HG02938 (cell line): ENCODE measurements at regions not wholly inside any gene's neighbourhood (a gene's known extent, or its start where the extent isn't known, plus 50 kb on each side); places are given as distances from the start of the nearest gene placed in this dataset.

ENCODE experiments used
- ATAC-seq: cut with Tn5 transposase; IDR thresholded peaks from one replicate; pipeline ENCODE4 v1.9.1; 2021; ENCODE audit warnings: mild to moderate bottlenecking, moderate library complexity; ENCODE audit not compliant: unreplicated experiment

DNA sequence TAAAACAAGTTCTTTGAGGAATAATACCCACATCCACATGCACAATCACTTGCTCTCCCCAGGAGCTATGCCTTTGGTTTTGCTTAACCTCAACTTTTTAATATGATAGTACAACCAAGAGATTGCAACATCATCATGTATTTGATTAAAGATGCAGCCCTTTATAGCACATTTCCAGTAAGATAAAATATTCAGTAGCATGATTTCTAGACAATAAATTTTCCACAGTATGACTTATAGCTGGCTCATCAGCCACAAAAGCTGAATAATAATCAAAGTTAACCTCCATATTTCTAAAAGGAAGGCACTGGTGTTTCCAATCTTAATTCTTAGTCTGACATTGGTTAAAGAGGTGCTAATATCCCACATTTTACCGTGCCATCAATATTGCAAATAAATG is 622.5 kb downstream of the TBL1XR1 start:
- no peak for ATAC-seq

DNA sequence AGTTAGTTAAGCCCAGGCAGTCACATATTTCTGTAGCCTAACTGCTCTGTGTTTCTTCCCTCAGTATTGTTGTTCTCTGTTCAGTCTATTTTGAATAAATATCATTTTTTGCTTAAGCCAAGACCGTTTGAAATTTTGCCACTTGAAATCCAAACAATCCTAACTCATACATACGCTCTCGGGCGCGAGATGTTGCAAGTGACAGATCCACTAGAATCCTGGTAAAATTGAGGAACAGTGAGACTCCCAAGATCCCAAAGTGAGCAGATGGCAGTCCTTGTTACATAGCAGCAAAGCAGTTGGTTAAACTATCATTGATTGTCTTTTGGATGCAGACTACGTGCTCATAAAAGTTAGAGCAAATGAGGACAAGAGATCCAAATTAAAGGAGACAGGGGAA is 625.4 kb downstream of the TBL1XR1 start:
- no peak for ATAC-seq

DNA sequence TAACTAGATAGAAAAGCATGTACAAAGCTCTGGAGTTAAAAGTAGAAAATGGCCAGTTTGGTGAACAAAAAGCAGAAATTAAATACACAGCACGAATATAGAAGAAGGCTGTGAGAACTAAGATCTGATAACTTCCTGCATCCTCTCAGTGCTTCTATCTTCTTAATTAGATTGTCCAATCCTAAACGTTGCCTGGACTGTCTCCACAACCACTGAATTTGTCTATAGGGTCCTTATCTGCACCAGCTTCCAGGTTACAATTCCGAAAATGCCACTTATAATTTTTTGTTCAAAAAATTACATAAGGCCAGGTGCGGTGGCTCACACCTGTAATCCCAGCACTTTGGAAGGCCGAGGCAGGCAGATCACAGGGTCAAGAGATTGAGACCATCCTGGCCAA is 626.3 kb downstream of the TBL1XR1 start:
- ATAC-seq, result no peak

DNA sequence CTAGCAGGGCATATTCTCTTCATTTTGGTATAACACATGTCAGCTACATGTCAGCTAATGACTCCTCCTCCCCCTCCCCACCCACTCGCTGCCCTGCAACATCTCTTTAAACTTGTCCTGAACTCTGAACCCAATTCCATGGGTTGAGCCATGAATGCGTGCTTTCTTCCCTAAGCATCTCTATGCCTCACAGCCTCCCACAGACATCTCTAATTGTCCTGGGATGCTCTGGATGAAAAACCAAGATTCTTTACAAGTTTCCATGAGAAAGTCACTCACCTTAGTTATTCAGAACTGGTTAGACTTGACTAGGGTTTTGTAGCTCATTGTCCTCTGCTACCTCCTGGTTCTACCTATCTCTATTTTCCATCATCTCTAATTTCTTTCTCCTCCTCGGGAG is 629.1 kb downstream of the TBL1XR1 start:
- ATAC-seq, result no peak

DNA sequence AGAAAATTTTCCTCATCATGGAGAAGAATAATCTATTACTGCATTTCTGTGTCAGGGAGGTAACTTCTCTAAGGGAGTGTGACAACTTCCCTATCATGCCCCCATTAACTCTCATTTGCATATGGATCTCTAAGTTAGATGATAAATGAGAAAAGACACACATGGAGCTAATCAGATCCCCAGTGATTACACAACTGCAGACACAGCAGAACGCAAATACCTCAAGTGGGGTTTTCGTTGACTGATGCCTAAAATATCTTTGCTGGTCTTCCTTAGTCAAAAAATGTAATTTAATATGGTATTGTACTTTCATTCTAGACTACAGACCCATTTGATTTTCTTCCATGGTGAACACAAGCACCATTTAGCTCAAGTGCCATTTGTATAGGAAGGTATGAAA is 630.5 kb downstream of the TBL1XR1 start:
- ATAC-seq, result no peak

DNA sequence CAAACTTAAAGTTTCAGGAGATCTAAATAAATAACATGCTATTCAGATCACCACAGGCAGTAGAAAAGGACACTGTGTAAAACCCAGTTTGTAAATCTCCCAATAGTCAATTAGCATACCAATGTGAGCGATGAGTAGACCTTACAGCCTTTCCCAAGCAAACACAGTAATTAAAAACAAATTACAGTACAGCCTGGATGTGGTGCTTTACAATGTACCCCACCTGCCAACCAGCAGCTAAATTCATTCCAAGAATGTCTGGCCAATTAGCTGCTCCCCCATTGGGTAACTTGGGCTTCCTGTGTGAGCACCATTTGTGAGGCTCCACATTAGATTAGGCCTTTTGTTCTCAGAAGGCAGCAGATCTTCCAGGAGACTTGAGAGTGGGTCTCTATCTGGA is 635.0 kb downstream of the TBL1XR1 start:
- no peak for ATAC-seq

DNA sequence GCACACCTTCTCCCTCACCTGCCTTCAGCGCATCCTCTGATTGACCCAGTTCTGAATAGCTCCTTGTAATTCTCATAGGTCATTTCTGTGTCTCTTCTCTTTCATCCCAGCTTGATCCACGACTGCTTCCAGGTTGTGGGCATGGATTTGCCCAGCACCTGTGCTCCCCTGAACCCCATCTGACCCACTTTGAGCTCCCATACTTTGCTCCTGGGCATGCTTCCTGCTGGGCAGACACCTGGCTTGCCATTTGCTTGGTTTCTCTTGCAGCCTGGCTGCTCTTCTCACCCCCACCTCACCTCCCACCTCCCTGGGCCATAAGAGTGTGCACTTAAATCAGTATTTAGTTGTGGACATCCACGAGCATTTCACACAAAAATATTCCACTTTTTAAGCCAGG is 635.5 kb downstream of the TBL1XR1 start:
- ATAC-seq, result no peak

DNA sequence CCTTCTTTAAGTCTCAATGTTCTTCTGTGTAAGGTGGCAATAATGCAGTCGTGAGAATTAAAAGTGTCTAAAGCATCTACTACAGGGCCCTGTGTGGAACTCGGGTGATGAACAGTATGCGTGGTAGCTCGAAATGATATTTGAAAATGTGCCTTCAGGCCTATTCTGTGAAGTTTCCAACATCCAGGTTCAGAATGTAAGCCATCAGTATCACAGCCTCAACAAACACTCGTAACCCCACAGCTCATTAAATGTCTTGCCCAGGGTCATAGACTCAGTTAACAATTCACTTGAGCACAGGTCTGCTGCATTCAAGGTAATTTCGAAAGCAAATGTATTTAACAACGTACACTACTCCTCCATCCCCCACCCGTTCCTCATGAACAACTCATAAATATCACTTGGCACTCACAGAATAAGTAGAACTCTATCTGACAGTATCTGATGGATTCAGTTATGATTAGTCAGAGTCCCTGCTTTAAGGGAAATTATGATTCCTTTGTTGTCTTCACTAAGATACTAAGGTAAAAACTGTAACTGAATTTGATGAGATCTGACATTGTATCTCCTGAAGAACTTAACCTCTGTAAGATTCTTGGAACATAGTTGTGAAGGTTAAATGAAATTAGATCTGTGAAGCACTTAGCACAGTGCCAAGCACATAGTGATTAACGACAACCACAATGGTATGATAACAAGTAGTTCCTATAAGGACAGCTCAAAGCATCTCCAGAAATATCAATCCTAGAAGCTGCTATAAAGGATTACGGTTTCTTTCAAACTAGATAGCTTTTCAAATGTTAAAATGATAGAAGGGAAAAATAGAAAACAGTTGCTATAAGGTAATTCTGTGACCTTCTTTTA is 642.3 kb downstream of the TBL1XR1 start:
- ATAC-seq, result no peak

DNA sequence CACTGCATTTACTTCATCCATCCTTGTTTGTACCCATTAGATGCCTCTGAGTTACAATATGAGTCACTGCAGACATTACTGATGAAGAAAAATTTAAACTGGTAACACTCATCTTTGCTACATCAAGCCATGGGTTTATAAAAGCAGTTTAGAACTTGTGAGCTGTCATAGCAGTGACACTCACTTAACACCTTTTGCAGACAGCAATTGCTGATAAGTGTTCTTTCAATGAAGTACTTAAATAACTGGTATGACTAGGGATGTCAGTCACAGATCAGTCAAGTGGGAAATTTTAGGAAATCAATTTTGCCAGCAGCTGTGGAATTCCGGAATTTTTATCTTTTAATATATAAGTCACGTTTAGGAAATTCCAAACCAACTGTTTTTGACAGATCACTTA is 643.0 kb downstream of the TBL1XR1 start:
- ATAC-seq, result no peak

DNA sequence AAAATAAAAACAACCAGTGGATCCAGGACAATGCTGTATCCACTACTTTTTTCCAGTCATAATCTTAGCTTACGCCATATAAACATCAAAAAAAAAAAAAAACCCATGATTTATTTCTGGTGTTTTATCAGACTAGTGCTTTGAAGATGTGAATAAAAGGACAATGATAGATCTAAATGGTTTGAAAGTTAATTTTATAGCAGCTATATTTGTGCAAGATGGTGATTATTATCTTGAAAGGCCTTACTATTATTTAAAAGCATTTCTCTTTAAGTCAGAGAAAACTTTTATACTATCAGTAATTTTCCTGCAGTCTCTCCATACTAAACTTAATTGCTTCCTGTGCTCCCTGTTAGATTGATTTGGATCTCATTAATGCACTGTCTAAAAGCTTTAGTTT is 670.3 kb downstream of the TBL1XR1 start:
- ATAC-seq, result no peak

DNA sequence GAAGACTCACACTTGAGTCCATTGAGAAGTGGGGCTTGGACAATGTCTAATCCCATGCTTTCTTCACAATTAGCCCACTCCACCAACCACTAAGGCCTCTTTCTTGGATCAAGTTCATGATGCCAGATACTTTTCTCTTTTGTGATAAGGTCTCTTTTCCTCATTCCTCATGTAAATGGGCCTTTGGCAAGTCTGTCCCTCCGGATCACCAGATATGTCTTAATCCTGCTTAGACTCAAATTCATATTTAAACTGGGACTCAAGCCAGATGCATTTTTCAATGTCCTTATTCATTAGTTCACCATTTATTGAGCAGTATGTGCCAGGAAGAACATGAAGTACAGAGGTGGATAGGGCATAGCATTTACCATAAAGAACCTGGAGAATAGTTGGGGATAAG is 671.1 kb downstream of the TBL1XR1 start:
- ATAC-seq, result no peak

DNA sequence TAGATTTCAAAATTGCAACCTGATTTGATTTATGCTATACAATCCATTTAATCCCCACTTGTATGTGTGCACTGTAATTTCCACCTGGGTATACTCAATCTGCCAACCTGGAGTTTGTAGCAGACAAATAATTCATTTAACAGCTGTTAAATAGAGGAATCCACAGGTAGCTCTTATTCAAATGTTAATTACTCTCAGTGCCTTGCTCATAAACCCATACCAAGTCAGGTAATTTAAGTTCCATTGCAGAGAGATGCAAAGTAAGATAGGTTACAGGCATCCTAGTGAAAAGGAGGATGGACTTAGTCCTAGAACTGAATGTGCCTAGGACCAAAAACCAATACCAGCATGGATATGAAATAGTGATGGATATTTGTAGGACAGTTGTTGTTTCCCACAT is 674.2 kb downstream of the TBL1XR1 start:
- ATAC-seq, result no peak

DNA sequence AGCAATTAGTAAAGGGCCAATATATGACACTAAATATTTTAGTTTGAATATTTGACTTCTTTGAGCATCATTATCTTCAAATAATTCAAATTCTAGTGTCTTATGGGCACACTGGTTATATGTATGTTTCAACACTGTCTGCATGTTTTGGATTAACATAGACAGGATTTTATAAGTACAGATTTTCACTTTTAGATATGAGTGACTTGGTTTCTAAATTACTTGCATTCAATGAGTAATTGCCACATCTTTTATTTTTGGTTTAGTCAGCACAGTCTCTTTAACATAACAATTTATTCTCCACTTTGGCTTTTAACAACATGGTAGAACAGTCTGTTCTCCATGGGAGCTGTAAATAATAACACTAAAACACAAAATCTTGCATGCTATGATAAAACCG is 674.8 kb downstream of the TBL1XR1 start:
- ATAC-seq, result no peak

DNA sequence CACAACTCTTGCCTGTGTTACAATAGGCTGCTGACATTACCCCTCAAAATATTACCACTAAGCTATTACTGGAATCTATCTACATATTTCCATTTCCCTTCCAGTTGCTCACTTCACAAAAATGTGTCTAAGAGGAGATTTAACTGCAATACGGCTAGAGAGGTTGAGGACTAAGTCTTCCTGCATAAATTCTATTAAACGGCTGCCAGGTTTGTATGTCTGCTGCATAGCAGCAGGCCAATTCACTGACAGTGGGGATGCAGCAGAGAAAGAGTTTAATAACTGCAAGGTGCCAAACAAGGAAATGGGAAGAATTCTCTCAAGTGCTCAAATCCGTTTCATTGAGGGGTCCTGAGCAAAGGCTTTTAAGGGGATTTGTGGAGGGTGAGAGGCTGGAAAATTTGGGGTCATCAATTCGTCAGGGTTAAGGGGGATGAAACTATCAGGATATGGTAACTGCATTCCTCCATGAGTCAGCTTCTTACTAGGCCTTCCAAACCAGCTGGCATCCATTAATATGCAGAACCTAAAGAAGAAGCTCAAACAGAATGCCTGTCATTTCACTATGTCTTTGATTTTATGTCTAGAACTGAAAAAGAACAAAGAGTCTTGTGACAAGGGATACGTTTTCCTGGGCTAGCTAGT is 675.6 kb downstream of the TBL1XR1 start:
- ATAC-seq, result no peak

DNA sequence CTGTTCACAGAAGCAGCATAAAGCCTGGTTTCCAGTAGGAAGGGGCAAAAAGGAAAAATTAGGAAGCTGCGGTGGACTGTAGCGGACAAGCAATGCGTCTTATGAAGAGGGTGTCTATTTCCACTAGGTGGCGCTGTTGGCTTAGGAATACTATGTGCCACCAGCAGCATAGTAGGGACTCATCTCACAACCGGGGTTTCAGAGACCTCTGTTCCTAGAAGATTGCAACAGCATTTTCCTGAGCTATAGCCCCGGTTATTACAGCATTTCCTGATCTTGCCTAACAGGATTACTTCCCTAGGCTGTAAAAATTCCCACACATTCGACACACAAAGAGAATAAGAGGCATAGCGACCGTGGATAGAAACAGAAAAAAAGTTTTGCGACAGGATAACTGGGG is 683.0 kb downstream of the TBL1XR1 start:
- ATAC-seq, result no peak

DNA sequence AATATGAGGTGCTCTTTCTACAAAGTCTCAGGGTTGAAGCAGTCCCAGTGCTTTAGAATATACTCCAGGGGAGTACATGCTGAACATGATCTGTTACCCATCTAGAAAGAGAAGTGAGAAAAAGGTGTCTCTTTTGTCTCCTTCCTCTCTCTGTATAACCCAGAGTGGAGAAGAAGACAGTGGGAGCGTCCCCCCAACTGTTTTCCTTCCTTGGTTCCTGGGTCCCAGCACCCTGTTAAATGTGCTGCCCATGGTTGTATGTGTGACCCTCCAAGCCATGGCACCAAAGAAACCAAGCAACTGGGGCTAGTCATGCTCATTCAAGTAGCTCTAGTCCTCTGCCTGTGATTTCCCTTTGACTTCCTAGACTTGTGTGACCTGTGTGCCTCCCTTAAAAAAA is 683.7 kb downstream of the TBL1XR1 start:
- no peak for ATAC-seq

DNA sequence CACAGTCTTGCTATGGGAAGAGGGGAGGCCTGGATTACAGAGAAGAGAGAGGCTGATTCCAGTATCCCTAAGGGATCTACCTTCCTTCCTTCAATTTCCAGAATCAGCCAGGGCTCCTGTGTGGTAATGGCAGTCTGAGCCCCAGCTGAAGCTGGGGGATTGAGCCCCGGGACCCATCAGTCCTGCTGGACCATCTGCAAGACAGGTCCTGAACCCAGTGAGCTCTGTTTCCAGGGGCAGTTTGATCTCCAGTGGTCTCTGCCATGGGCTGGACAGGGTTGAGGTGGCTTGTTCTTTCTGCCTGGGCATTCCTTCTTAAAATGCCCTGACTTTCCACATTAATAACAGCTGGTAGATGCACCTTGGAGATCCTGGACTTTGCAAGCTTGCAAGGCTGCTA is 685.2 kb downstream of the TBL1XR1 start:
- ATAC-seq, result no peak

DNA sequence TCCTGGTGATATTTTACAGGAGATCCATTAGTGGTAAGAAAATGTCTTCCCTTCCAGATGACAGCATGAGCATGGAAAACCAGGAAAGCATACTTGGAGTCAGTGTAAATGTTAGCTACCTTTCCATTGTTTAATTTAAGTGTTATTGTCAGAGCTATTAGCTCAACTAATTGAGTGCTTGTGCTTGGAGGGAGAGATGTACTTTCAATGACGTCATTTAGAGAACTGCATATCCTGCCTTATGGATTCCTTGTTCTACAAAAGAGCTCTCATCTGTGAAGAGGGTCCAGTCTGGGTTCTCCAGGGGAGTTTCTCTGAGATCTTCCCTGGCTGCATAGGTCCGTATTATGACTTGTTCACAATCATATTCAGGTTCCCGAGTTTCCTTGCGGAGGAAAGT is 687.2 kb downstream of the TBL1XR1 start:
- no peak for ATAC-seq

DNA sequence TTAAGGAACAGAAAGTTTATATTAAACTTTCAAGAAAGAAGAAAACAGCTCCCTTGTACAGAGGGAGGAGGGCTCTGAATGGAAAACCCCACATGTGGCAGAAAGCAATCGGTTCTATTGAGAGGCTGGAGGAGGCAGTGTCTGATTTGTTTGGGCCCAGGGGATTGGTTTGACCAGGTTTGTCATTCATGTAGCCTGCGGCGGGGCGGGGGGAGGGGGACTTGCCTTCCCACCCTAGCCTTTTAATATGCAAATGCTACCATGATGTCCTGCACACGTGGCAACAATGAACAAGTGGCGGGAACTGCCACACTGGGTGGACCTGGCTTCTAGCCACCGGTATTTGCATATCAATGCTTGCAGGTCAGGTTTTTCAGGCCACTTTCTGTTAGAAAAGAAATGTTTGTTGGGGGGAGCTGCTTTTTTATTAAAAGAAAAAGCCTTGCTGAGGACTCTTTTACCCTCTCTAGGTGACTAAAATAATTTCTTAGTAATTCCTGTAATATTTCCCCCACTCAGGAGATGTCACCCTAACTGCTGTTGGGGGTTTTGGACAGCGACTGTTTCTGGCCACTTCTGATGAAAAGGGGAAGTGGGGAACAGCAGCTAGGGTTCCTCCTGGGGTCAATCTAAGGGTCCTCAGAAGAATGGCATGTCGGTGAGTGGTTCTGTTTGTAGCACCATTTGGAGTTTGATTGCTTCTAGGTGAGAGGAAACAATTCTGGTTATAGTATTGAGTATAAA is 691.2 kb downstream of the TBL1XR1 start:
- ATAC-seq, result no peak

DNA sequence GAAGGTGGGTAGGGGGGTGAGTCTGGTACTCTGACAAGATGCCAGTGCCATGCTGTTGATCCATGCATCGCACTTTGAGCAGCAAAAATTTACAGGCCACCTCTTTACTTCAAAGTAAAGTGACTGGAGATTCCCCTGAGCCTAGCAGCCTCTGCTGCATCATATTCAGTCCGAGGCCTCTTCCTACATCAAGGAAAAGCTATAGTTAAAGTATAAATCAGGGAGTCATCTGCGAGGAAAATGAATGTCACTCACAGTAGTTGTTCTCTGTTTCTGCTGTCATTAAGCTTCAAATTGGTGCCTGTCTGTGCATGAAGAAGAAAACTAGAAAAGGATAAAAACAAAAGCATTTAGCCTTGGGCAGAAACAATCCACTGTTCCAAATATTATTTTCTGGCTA is 706.2 kb downstream of the TBL1XR1 start:
- no peak for ATAC-seq

DNA sequence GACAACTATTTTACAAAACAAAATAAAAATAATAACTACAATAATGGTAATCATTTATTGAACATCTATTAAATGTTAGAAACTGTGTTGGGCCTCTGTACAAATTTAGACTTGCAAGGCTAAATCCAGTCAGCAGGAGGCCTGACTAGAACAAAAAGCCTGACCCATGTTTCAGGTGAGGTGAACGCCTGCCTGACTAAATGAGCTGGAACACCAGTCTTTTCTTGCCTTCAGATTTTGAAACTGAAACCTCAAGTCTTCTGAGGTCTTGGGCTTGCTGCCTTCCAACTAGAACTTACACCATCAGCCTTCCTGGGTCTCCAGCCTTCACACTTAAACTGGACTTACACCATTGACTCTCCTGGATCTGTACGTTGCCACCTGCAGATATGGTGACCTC is 706.9 kb downstream of the TBL1XR1 start:
- peak; percentile 74 for ATAC-seq

DNA sequence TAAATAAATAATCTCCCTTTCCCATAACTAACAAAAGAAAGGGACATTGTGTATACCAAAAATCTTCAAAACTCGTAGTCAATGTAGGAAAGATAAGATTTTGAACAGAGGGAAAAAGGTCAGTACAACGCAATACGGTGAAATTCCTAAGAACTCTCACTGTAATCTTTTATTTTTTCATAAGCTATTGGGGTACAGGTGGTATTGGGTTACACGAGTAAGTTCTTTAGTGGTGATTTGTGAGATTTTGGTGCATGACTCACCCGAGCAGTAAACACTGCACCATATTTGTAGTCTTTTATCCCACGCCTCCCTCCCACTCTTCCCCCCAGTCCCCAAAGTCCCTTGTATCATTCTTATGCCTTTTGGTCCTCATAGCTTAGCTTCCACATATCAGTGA is 718.0 kb downstream of the TBL1XR1 start:
- ATAC-seq, result no peak
